Liver (tissue), 3 donors: ENCODE measurements at regions not wholly inside any gene's neighbourhood (a gene's known extent, or its start where the extent isn't known, plus 50 kb on each side); places are given as distances from the start of the nearest gene placed in this dataset.

Source experiments
- CTCF ChIP-seq: fragments of 150-350 bp; IDR thresholded peaks from 2 replicates; pipeline ENCODE4 v1.5.1; 2017; ENCODE audit warnings: improper control_type of control experiment, low read depth, low read length; ENCODE audit not compliant: missing input control
- EGR1 ChIP-seq, 2 donors: IDR thresholded peaks; 2 replicates each; pipeline ENCODE4 v1.6.1; 2016 to 2018; ENCODE audit warnings: antibody characterized with exemption in 2 of 2, low read depth in 2 of 2
- HNF4A ChIP-seq, 2 donors: conservative IDR thresholded peaks; 2 replicates each; pipeline ENCODE4 v1.6.1; 2016; ENCODE audit warnings: antibody characterized with exemption in 2 of 2, mild to moderate bottlenecking in 2 of 2
- MAX ChIP-seq: IDR thresholded peaks from 2 replicates; pipeline ENCODE4 v1.6.1; 2016; ENCODE audit warnings: antibody characterized with exemption
- RAD21 ChIP-seq, 2 donors: IDR thresholded peaks; 2 replicates each; pipeline ENCODE4 v1.6.1; 2016; ENCODE audit warnings: antibody characterized with exemption in 2 of 2, mild to moderate bottlenecking in 2 of 2
- REST ChIP-seq: IDR thresholded peaks from 2 replicates; pipeline ENCODE4 v1.6.1; 2016; ENCODE audit warnings: antibody characterized with exemption, mild to moderate bottlenecking
- RXRA ChIP-seq, 2 donors: IDR thresholded peaks; 2 replicates each; pipeline ENCODE4 v1.6.1; 2017 to 2018; ENCODE audit warnings: antibody characterized with exemption in 2 of 2, mild to moderate bottlenecking in 1 of 2
- YY1 ChIP-seq: IDR thresholded peaks from 2 replicates; pipeline ENCODE4 v1.6.1; 2016; ENCODE audit warnings: antibody characterized with exemption, mild to moderate bottlenecking
- donor health status: healthy.
- donor health status: healthy.

GRCh38 chr6:164838068-164838615, 471.3 kb downstream of the C6orf118 start:
- no peak for TF ChIP-seq YY1
- TF ChIP-seq CTCF, result no peak
- TF ChIP-seq RXRA (IDR thresholded peaks at IDR 0.05), result no peak
- TF ChIP-seq RAD21 (IDR thresholded peaks at IDR 0.05), result no peak
- TF ChIP-seq EGR1 (IDR thresholded peaks at IDR 0.05; ENCODE audit: low read depth in 2 of 2), result no peak
- TF ChIP-seq REST, result no peak
- no peak for TF ChIP-seq MAX
- TF ChIP-seq HNF4A (conservative IDR thresholded peaks at IDR 0.05), result no peak
